H9 (cell line): ENCODE measurements at regions not wholly inside any gene's neighbourhood (a gene's known extent, or its start where the extent isn't known, plus 50 kb on each side); places are given as distances from the start of the nearest gene placed in this dataset.

ENCODE experiments used
- DNase-seq: peaks from one replicate; pipeline ENCODE4 v3.0.0-alpha.2; 2017
- H2AFZ ChIP-seq: one replicate; pipeline ENCODE4 v1.6.1; 2013; ENCODE audit warnings: mild to moderate bottlenecking, low read length, control low read depth, moderate library complexity
- H2AK5ac ChIP-seq: 2 replicates; pipeline ENCODE4 v1.6.1; 2013; ENCODE audit warnings: low read length, control low read depth, mixed read lengths; ENCODE audit not compliant: insufficient read length
- H2BK120ac ChIP-seq: one replicate; pipeline ENCODE4 v1.6.1; 2013; ENCODE audit warnings: low read depth, mild to moderate bottlenecking, low read length, control low read depth, inconsistent platforms; ENCODE audit not compliant: poor library complexity, severe bottlenecking
- H2BK12ac ChIP-seq: 2 replicates; pipeline ENCODE4 v1.6.1; 2013; ENCODE audit warnings: low read length, control low read depth, mixed read lengths, low read depth; ENCODE audit not compliant: insufficient read length
- H2BK15ac ChIP-seq: 2 replicates; pipeline ENCODE4 v1.6.1; 2013; ENCODE audit warnings: low read depth, low read length, control low read depth
- H2BK20ac ChIP-seq: one replicate; pipeline ENCODE4 v1.6.1; 2013; ENCODE audit warnings: low read depth, mild to moderate bottlenecking, low read length, control low read depth, inconsistent platforms; ENCODE audit not compliant: poor library complexity, severe bottlenecking
- H2BK5ac ChIP-seq: 2 replicates; pipeline ENCODE4 v1.6.1; 2013; ENCODE audit warnings: low read length, control low read depth, mixed read lengths; ENCODE audit not compliant: insufficient read length
- H3K14ac ChIP-seq: 2 replicates; pipeline ENCODE4 v1.6.1; 2013; ENCODE audit warnings: low read length, control low read depth; ENCODE audit not compliant: insufficient read depth
- H3K18ac ChIP-seq: 2 replicates; pipeline ENCODE4 v1.6.1; 2013; ENCODE audit warnings: low read depth, mild to moderate bottlenecking, mixed read lengths, low read length, control low read depth; ENCODE audit not compliant: insufficient read length
- H3K23ac ChIP-seq: 2 replicates; pipeline ENCODE4 v1.6.1; 2013; ENCODE audit warnings: low read length, control low read depth, mixed read lengths, low read depth; ENCODE audit not compliant: insufficient read length
- H3K23me2 ChIP-seq: 2 replicates; pipeline ENCODE4 v1.6.1; 2013; ENCODE audit warnings: low read depth, mild to moderate bottlenecking, mixed read lengths, low read length, control low read depth; ENCODE audit not compliant: insufficient read length, poor library complexity, severe bottlenecking
- H3K27ac ChIP-seq: 2 replicates; pipeline ENCODE4 v1.5.1; 2013; ENCODE audit warnings: low read length, control low read depth, mixed read lengths, low read depth; ENCODE audit not compliant: insufficient read length
- H3K27me3 ChIP-seq: 2 replicates; pipeline ENCODE4 v1.6.1; 2013; ENCODE audit warnings: low read length, control low read depth, inconsistent platforms; ENCODE audit not compliant: insufficient read depth
- H3K4ac ChIP-seq: 2 replicates; pipeline ENCODE4 v1.6.1; 2013; ENCODE audit warnings: low read depth, mild to moderate bottlenecking, control low read depth, inconsistent platforms, low read length, moderate library complexity
- H3K4me1 ChIP-seq: 2 replicates; pipeline ENCODE4 v1.6.1; 2013; ENCODE audit warnings: low read length, control low read depth, inconsistent platforms; ENCODE audit not compliant: insufficient read depth
- H3K4me2 ChIP-seq: 2 replicates; pipeline ENCODE4 v1.6.1; 2013; ENCODE audit warnings: low read length, control low read depth, mixed read lengths; ENCODE audit not compliant: insufficient read length, insufficient read depth
- H3K56ac ChIP-seq: 2 replicates; pipeline ENCODE4 v1.6.1; 2013; ENCODE audit warnings: low read depth, mild to moderate bottlenecking, mixed read lengths, low read length, control low read depth; ENCODE audit not compliant: insufficient read length
- H3K79me1 ChIP-seq: 2 replicates; pipeline ENCODE4 v1.6.1; 2013; ENCODE audit warnings: low read depth, mild to moderate bottlenecking, moderate library complexity, low read length, control low read depth, inconsistent platforms; ENCODE audit not compliant: insufficient read depth, poor library complexity, severe bottlenecking
- H3K79me2 ChIP-seq: 2 replicates; pipeline ENCODE4 v1.6.1; 2013; ENCODE audit warnings: low read length, control low read depth, inconsistent platforms; ENCODE audit not compliant: insufficient read depth
- H3K9ac ChIP-seq: 2 replicates; pipeline ENCODE4 v1.6.1; 2013; ENCODE audit warnings: low read length, control low read depth, mixed read lengths; ENCODE audit not compliant: insufficient read length; ENCODE audit errors: extremely low read depth
- H3K9me3 ChIP-seq: one replicate; pipeline ENCODE4 v1.6.1; 2013; ENCODE audit warnings: low read depth, low read length, inconsistent platforms; ENCODE audit not compliant: control insufficient read depth
- H3T11ph ChIP-seq: one replicate; pipeline ENCODE4 v1.6.1; 2013; ENCODE audit warnings: mild to moderate bottlenecking, low read length, control low read depth, inconsistent platforms
- H4K20me1 ChIP-seq: one replicate; pipeline ENCODE4 v1.6.1; 2013; ENCODE audit not compliant: control insufficient read depth, insufficient read length, insufficient read depth
- H4K5ac ChIP-seq: 2 replicates; pipeline ENCODE4 v1.6.1; 2013; ENCODE audit warnings: low read depth, mild to moderate bottlenecking, mixed read lengths, low read length, control low read depth; ENCODE audit not compliant: insufficient read length
- H4K8ac ChIP-seq: replicated peaks from 2 replicates; pipeline ENCODE4 v1.6.1; 2013; ENCODE audit warnings: low read length, control low read depth, mixed read lengths, low read depth; ENCODE audit not compliant: insufficient read length
- H4K91ac ChIP-seq: 2 replicates; pipeline ENCODE4 v1.6.1; 2013; ENCODE audit warnings: low read depth, mild to moderate bottlenecking, moderate library complexity, mixed read lengths, low read length, control low read depth; ENCODE audit not compliant: insufficient read length
- H3K27ac Mint-ChIP-seq, 3 experiments: 2 replicates in 2 of 3; 3 replicates in 1 of 3; pipeline ENCODE4 v1.8.0; 2020 to 2021; ENCODE audit warnings: mixed read lengths in 3 of 3, mild to moderate bottlenecking in 1 of 3, moderate library complexity in 1 of 3
- H3K27me3 Mint-ChIP-seq: 2 replicates; pipeline ENCODE4 v1.8.0; 2021; ENCODE audit warnings: low read depth, mild to moderate bottlenecking, moderate library complexity, mixed read lengths
- H3K36me3 Mint-ChIP-seq, 3 experiments: 2 replicates in 2 of 3; 3 replicates in 1 of 3; pipeline ENCODE4 v1.8.0; 2020 to 2021; ENCODE audit warnings: low read depth in 3 of 3, mixed read lengths in 3 of 3; ENCODE audit not compliant: insufficient read depth in 1 of 3
- H3K4me1 Mint-ChIP-seq, 2 experiments: 2 replicates each; pipeline ENCODE4 v1.8.0; 2020; ENCODE audit warnings: mixed read lengths in 2 of 2
- H3K4me3 Mint-ChIP-seq, 2 experiments: 2 replicates in 1 of 2; 3 replicates in 1 of 2; pipeline ENCODE4 v1.8.0; 2020 to 2021; ENCODE audit warnings: mild to moderate bottlenecking in 2 of 2, mixed read lengths in 2 of 2, moderate library complexity in 1 of 2
- H3K9me3 Mint-ChIP-seq, 2 experiments: 2 replicates in 1 of 2; 3 replicates in 1 of 2; pipeline ENCODE4 v1.8.0; 2020; ENCODE audit warnings: mild to moderate bottlenecking in 2 of 2, mixed read lengths in 2 of 2, moderate library complexity in 1 of 2
- WGBS: extraction: QIAGEN DNeasy Blood & Tissue Kit; methylation state at CpG from one replicate; pipeline ENCODE4 v1.1.7; 2013; ENCODE audit warnings: missing lambda C conversion rate, low lambda C conversion rate, mixed read lengths; ENCODE audit not compliant: insufficient read length; ENCODE audit errors: extremely low coverage; 5-methylcytosine and 5-hydroxymethylcytosine counted together
- TF ChIP-seq, protein P1 (sequence below): fragments of 200-600 bp; sonication (generic); conservative IDR thresholded peaks from 3 replicates; pipeline ENCODE4 v1.8.0; 2021; ENCODE audit warnings: antibody characterized with exemption, mild to moderate bottlenecking

DNA sequence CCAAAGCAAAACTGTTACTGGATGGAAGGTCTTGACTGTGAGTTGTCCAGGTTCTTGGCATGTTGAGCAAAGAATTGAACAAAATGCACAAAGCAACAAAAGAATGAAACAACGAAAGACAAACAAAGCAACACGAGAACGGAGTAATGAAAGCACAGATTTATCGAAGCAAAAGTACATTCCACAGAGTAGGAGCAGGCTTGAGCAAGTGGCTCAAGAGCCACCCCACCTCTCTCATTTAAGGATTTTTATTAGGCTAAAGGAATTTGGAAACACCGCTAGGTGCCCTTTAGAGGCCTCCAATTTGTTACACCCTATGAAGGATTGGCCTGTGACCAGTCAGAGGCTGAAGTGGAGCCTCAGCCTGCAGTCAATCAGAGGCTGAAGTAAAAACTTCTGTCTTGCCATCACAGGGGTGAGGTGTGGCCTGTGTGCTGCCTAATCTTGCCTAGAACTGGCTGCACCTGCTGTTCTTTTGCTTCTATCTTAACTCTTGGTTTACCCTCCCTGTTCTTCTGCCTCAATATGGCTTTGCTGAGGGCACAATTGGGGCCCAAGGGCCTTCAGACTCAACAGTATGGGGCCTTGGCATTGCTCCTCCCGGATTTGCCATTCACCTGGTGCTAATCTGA lies 59.4 kb upstream of the FTH1 start:
- Histone ChIP-seq H3K4me1 (peaks cover 2% of the 10 kb centered on the region; the same call in 1 of the 2 replicates), H3K14ac (no peak overlapping the region), H2BK5ac (no peak overlapping the region), H4K91ac (no peak overlapping the region), H4K20me1 (no peaks in the 10 kb centered on the region), H3K9me3 (no peaks in the 10 kb centered on the region), H2BK15ac (no peak overlapping the region), H3K4ac (no peak overlapping the region), H3K23ac (no peak overlapping the region), H2BK12ac (no peak overlapping the region), H3K18ac (no peak overlapping the region), H3K79me2 (no peaks in the 10 kb centered on the region), H3T11ph (no peak overlapping the region), H2AK5ac (no peak overlapping the region), H3K56ac (no peak overlapping the region), H3K27ac (no peak overlapping the region), H2BK120ac (no peak overlapping the region), H3K23me2 (no peaks in the 10 kb centered on the region), H3K27me3 (no peaks in the 10 kb centered on the region), H2BK20ac (no peak overlapping the region), H4K8ac (no peak overlapping the region), H2AFZ (no peak overlapping the region), H3K9ac (no peak overlapping the region), H3K4me2 (no peak overlapping the region), H3K79me1 (no peaks in the 10 kb centered on the region), H4K5ac (no peak overlapping the region)
- Mint-ChIP-seq H3K4me3 (no peak overlapping the region), H3K9me3 (peaks cover 0 to 8% of the 10 kb centered on the region in 2 experiments; a peak in 3 of 5 replicates), H3K36me3 (peaks cover 0 to 3% (median 0%) of the 10 kb centered on the region in 3 experiments; a peak in 2 of 7 replicates), H3K4me1 (peaks cover 9 to 13% of the 10 kb centered on the region in 2 experiments), H3K27me3 (peaks cover 2% of the 10 kb centered on the region), H3K27ac (no peak overlapping the region)
- no peak for DNase-seq
- TF ChIP-seq, protein P1, sequence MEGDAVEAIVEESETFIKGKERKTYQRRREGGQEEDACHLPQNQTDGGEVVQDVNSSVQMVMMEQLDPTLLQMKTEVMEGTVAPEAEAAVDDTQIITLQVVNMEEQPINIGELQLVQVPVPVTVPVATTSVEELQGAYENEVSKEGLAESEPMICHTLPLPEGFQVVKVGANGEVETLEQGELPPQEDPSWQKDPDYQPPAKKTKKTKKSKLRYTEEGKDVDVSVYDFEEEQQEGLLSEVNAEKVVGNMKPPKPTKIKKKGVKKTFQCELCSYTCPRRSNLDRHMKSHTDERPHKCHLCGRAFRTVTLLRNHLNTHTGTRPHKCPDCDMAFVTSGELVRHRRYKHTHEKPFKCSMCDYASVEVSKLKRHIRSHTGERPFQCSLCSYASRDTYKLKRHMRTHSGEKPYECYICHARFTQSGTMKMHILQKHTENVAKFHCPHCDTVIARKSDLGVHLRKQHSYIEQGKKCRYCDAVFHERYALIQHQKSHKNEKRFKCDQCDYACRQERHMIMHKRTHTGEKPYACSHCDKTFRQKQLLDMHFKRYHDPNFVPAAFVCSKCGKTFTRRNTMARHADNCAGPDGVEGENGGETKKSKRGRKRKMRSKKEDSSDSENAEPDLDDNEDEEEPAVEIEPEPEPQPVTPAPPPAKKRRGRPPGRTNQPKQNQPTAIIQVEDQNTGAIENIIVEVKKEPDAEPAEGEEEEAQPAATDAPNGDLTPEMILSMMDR: no peak
- WGBS: no CpG with 5 or more reads among the region's 6 CpGs
